Breast epithelium (tissue), 3 donors: ENCODE measurements at regions not wholly inside any gene's neighbourhood (a gene's known extent, or its start where the extent isn't known, plus 50 kb on each side); places are given as distances from the start of the nearest gene placed in this dataset.

Experiments used
- POLR2A ChIP-seq: fragments of 450-650 bp; IDR thresholded peaks from one replicate; pipeline ENCODE4 v1.6.1; 2016; ENCODE audit warnings: antibody characterized with exemption, mild to moderate bottlenecking, moderate library complexity
- POLR2AphosphoS5 ChIP-seq, 3 donors: sonication (generic); formaldehyde crosslinking; IDR thresholded peaks; one replicate each; pipeline ENCODE4 v1.6.1; 2017; ENCODE audit warnings: antibody characterized with exemption in 3 of 3
- TF ChIP-seq, protein P1 (sequence below), 3 donors: fragments of 450-650 bp; IDR thresholded peaks; one replicate each; pipeline ENCODE4 v1.5.1; 2016 to 2017; ENCODE audit warnings: antibody characterized with exemption in 3 of 3, mild to moderate bottlenecking in 3 of 3, moderate library complexity in 3 of 3

- TF ChIP-seq, protein P1, sequence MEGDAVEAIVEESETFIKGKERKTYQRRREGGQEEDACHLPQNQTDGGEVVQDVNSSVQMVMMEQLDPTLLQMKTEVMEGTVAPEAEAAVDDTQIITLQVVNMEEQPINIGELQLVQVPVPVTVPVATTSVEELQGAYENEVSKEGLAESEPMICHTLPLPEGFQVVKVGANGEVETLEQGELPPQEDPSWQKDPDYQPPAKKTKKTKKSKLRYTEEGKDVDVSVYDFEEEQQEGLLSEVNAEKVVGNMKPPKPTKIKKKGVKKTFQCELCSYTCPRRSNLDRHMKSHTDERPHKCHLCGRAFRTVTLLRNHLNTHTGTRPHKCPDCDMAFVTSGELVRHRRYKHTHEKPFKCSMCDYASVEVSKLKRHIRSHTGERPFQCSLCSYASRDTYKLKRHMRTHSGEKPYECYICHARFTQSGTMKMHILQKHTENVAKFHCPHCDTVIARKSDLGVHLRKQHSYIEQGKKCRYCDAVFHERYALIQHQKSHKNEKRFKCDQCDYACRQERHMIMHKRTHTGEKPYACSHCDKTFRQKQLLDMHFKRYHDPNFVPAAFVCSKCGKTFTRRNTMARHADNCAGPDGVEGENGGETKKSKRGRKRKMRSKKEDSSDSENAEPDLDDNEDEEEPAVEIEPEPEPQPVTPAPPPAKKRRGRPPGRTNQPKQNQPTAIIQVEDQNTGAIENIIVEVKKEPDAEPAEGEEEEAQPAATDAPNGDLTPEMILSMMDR (IDR thresholded peaks at IDR 0.05), result no peak
- no peak for TF ChIP-seq POLR2A
- no peak for TF ChIP-seq POLR2AphosphoS5 (IDR thresholded peaks at IDR 0.05)
Measured at GRCh38 chr2:100692906-100693305, 127.0 kb upstream of the NPAS2 start.
